ENCODE measurements at regions not wholly inside any gene's neighbourhood (a gene's known extent, or its start where the extent isn't known, plus 50 kb on each side); places are given as distances from the start of the nearest gene placed in this dataset.
A peak's percentile ranks its signal among the peaks of the same experiment; 100 is the strongest.
"Not testable (repeated sequence)": the region's sequence is repeated elsewhere in the genome, so short reads cannot be mapped to it uniquely, and the experiment has no call there.

DNA sequence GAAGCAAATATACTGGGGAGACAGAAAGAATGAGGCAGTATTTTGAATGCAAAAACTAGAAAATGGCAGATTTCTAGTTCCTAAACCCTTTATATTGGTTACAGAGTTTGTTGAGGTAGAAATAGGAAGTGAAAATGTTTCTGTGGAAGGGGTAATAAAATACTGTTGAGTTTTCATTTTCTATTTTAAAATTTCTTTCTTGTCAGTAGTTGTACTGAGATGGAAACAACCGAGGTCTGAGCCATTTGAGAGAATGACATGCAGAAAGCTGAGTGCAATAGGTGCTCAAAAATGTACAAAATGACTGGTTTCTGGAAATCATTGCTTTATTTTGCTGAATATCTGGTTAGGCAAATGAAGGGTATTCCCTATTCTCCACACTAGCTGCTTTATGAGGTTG, 361.4 kb downstream of the CHL1 start:
- TF ChIP-seq CTCF (IDR thresholded peaks at IDR 0.05; ENCODE audit: extremely low read depth, insufficient read depth, missing control alignments), result no peak
- in situ Hi-C loops (cut with MboI; ENCODE audit: low pct_unique_long_range_greater_than_20kb, low sequenced_read_pairs, unreplicated experiment), result no loop called here
- peak; percentile 20 for DNase-seq (ENCODE audit: low spot score)

GRCh38 chr3:567488-568185, 371.1 kb downstream of the CHL1 start:
- no peak for TF ChIP-seq CTCF (IDR thresholded peaks at IDR 0.05; ENCODE audit: extremely low read depth, insufficient read depth, missing control alignments)
- in situ Hi-C loops (cut with MboI; ENCODE audit: low pct_unique_long_range_greater_than_20kb, low sequenced_read_pairs, unreplicated experiment), result no loop called here
- DNase-seq (ENCODE audit: low spot score), result no peak

- in situ Hi-C loops (cut with MboI; ENCODE audit: low pct_unique_long_range_greater_than_20kb, low sequenced_read_pairs, unreplicated experiment); DNase-seq (ENCODE audit: low spot score): not testable (repeated sequence)
These were observed 383.0 kb downstream of the CHL1 start for GRCh38 chr3:579529-579928.

DNA sequence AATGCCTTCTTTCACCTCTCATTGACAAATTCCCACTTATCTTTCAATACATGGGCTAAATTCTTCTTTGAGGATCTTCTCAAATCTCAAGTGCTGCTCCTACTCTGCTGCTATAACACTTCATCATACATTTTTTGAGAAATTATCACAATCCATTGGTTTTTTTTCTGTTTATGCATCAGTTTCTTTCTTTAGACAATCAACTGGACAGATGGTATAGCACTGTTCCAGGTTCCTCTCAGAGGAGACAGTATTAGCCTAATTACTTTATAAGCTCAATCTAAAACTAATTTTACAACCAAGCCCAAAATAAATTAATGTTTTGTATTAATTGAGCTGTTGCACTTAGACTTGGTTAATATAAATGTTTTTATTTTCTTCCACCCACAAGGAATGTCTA, 392.5 kb downstream of the CHL1 start:
- in situ Hi-C loops (cut with MboI; ENCODE audit: low pct_unique_long_range_greater_than_20kb, low sequenced_read_pairs, unreplicated experiment); DNase-seq (ENCODE audit: low spot score): not testable (repeated sequence)

GRCh38 chr3:597304-597703, 400.7 kb downstream of the CHL1 start:
- in situ Hi-C loops (cut with MboI; ENCODE audit: low pct_unique_long_range_greater_than_20kb, low sequenced_read_pairs, unreplicated experiment); DNase-seq (ENCODE audit: low spot score): not testable (repeated sequence)

DNA sequence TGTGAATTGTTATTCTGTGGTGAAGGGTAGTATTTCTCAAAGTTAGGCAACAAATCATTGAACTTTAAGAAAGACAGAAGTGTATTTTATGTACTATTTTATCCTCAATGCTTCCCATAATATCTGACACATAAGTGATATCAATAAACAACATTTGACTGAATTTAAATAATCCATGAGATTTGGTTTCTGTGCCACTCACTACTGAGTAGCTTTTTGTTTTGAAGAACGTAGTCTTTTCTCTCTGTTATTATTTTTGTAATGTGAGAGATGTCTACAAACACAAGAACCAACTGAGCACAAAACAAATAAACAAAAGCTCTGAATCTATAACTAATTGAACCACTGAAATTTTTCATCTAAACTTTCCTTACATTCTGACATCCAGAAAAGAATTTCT, 401.2 kb downstream of the CHL1 start:
- DNase-seq (ENCODE audit: low spot score); in situ Hi-C loops (cut with MboI; ENCODE audit: low pct_unique_long_range_greater_than_20kb, low sequenced_read_pairs, unreplicated experiment): not testable (repeated sequence)

DNA sequence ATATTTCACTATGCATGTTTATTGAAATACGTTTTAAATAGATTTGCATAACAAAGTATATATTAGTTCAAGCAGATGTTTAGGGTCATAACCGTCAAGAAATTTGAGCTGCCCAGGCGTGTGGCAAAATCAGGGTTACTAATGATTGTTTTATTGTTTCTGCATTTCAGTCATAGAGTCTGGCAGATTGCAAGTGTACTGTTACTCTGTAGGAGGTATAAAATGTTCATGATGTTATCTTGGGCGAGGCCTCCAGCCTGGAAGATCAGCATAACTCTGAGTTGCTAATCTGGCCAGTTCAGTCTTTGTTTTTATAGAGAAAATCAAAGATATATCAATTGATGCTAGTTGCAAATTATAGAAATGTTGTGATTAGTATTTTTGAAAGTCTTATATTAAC, 410.9 kb downstream of the CHL1 start:
- in situ Hi-C loops (cut with MboI; ENCODE audit: low pct_unique_long_range_greater_than_20kb, low sequenced_read_pairs, unreplicated experiment); DNase-seq (ENCODE audit: low spot score): not testable (repeated sequence)

DNA sequence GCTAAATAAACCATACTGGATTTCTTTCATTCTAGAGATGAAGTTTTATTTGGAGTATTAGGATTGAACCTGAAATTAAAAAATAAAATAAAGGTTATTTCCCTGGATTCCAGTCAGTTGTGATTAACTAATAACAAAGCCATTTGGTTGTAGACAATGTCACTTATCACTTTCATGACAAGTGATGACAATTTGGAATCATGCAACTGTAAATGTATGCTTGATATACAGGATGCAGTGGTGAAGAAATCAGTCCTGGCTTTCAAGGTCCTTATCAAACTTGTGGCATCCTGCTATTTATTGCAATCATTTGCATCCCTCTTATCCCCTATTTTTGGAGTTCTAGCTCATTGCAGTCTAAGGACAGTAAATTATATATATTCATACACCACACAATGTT, 425.2 kb downstream of the CHL1 start:
- in situ Hi-C loops (cut with MboI; ENCODE audit: low pct_unique_long_range_greater_than_20kb, low sequenced_read_pairs, unreplicated experiment), result no loop called here

DNA sequence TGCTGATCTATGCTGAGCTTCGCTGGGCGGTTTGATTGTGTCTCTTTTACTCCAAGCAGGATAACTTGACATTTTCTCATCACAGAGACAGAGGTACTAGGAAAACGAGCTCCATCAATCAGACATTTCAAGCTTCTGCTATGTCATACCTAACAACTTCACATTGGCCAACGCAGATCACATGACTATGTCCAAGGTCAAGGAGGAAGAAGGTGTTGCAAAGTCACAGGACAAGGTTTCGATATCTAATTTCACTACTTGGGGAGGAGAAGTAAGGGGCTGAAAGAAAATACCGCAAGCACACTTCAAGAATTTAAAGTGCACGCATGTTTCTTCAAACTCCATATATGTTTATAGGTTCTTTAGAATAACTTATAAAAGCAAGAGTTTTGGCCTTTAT, 425.8 kb downstream of the CHL1 start:
- in situ Hi-C loops (cut with MboI; ENCODE audit: low pct_unique_long_range_greater_than_20kb, low sequenced_read_pairs, unreplicated experiment), result no loop called here
- TF ChIP-seq CTCF (IDR thresholded peaks at IDR 0.05; ENCODE audit: extremely low read depth, insufficient read depth, missing control alignments), result no peak
- DNase-seq (ENCODE audit: low spot score), result no peak

More for the DNA sequence above, 425.2 kb downstream of the CHL1 start:
- no peak for DNase-seq (ENCODE audit: low spot score)
- TF ChIP-seq CTCF (IDR thresholded peaks at IDR 0.05; ENCODE audit: extremely low read depth, insufficient read depth, missing control alignments), result no peak

Data from GM13977 (cell line).